DLD1 (cell line): ENCODE measurements at regions not wholly inside any gene's neighbourhood (a gene's known extent, or its start where the extent isn't known, plus 50 kb on each side); places are given as distances from the start of the nearest gene placed in this dataset.
"Not testable (repeated sequence)": the region's sequence is repeated elsewhere in the genome, so short reads cannot be mapped to it uniquely, and the experiment has no call there.

Source experiments
- in situ Hi-C: cut with HindIII; loops from 2 replicates; pipeline ENCODE4 v1.10.0; 2017; ENCODE audit warnings: low sequenced_read_pairs

DNA sequence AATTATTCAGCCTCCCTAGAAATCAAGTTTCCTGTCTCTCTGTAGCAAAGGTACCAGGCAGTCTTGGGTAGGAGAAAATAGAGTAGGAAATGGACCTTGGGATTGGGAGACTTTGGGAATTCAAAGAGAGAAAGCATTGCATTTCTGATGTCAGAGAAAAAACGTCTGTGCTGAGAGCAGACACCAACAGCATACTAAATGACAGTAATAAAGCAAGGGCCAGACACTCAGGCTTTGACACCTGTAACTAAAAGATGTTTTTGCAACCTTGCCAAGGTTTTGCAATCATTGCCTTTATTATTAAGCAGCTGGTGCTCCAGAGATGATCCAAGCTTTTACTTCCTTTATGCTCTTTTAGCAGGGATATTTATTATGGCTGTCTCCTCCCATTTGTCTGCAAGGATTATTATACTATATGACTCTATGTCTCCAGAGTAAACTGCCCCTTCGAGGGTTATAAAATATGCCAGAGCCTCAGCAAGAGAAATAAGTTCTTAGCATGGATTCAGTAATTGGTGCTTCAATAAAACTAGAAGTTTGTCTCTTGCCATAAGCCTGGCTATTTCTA is 85.2 kb upstream of the GRAMD1B start:
- in situ Hi-C loops, result no loop called here

DNA sequence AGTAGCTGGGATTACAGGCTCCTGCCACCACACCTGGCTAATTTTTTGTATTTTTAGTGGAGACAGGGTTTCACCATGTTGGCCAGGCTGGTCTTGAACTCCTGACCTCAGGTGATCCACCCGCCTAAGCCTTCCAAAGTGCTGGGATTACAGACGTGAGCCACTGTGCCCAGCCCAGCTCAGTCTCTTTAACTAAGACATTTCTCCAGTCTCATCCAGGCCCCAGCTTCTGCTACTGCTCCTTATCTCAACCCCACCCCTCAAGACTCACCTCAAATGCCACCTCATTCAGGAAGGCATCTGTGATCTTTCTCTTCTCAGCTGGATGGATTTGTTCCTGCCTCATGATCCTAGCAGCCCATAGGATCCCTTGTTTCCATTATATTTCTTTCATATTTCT is 85.9 kb upstream of the GRAMD1B start:
- in situ Hi-C loops, result not testable (repeated sequence)

DNA sequence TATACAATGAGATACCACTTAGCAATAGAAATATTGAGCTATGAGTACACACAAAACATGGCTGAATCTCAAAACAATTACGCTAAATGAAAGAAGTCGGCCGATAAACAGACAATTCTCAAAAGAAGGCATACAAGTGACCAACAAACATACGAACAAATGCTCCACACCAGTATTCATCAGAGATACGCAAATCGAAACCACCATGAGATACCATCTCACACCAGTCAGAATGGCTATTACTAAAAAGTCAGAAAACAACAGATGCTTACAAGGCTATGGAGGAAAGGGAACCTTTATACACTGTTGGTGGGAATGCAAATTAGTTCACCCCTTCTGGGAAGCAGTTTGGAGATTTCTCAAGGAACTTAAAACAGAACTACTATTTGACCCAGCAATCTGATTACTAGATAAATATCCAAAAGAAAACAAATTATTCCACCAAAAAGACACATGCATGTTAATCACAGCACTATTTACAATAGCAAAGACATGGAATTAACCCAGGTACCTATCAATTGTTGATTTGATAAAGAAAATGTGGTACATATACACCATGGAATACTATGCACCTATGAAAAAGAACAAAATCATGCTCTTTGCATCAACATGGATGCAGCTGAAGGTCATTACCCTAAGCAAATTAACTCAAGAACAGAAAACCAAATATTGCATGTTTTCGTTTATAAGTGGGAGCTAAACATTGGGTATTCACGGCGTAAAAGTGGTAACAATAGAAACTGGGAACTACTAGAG is 90.9 kb upstream of the GRAMD1B start:
- in situ Hi-C loops, result no loop called here

DNA sequence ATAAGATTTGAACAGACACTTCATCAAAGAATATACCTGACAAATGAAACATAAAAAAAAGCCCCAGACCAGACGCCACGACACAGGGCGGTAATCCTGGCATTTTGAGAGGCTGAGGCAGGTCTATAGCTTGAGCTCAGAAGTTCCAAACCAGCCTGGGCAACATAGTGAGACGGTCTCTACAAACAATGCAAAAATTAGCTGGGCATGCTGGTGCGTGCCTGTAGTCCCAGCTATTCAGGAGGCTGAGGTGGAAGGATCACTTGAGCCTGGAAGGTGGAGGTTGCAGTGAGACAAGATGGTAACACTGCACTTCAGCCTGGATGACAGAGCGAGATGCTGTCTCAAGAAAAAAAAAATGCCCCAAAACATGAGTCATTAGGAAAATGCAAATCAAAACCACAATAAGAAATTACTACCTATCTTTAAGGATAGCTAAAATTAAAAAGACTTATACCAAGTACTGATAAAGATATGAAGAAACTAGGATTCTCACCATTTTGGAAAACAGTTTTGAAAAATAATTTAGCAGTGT is 91.7 kb upstream of the GRAMD1B start:
- in situ Hi-C loops, result no loop called here

DNA sequence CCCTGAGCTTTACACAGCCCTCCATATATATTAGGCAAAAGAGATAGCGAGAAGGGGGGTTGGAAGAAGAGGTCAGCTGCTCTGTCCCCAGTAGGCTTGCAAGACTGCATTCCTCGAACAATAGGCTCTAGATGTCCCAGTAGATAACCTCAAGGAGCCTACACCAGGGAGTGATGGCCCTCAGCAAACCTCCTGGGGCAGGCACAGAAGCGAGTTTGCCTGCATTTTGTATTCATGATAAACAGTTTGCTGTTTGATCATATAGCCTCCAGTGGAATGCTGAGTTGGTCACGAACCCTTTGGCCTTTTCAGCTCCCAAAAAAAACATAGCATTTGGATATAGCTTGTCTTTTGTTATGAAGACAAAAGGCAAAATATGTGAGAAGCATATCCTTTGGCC is 95.1 kb upstream of the GRAMD1B start:
- in situ Hi-C loops, result no loop called here

DNA sequence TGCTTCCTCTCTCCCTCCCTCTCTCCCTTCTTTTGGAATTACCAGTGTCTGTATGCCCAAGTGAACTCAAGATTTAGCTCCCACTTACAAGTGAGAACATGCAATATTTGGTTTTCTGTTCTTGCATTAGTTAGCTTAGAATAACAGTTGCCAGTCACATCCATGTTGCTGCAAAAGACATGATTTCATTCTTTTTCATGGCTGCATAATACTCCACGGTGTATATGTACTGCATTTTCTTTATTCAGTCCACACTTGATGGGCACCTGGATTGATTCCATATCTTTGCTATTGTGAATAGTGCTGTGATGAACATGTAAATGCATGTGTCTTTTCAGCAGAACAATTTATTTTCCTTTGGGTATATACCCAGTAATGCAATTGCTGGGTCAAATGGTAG is 97.5 kb upstream of the GRAMD1B start:
- in situ Hi-C loops, result not testable (repeated sequence)

DNA sequence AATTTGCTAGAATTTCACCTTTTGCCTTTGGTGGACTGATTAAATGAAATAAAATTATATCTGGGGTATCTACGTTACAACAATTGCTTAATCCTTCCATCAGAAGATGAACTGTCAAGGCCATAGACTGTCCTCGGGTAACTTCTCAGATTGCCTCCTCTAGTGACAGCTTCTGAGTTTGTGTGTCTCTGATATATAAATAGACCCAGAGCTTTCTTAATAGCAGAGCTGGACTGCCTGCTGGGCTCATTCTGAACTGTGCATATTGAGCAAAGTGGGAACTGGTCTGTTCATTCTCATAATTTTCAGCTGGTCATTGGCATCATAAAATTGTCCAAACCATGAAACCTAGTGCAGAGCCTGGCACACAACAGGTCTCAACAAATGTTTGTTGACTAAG is 99.1 kb upstream of the GRAMD1B start:
- in situ Hi-C loops, result no loop called here

DNA sequence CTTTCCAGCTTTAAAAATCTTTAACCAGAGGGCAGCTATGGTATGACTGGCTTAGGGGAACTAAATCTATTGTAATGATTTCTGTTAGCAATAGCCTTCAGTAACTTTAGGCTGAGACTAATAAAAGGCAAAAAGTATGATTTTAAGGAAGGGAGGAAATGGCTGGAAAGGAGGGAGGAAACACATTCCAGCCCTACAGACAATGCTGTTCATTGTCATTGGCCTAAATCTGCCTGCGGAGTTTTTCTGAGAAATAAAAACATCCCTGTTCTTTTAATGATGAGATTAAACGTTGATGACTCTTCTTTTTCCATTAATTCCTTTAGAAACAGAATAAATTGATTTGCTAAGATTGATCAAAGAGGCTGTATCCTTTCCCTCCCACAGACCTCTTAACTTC is 99.6 kb upstream of the GRAMD1B start:
- in situ Hi-C loops, result no loop called here

DNA sequence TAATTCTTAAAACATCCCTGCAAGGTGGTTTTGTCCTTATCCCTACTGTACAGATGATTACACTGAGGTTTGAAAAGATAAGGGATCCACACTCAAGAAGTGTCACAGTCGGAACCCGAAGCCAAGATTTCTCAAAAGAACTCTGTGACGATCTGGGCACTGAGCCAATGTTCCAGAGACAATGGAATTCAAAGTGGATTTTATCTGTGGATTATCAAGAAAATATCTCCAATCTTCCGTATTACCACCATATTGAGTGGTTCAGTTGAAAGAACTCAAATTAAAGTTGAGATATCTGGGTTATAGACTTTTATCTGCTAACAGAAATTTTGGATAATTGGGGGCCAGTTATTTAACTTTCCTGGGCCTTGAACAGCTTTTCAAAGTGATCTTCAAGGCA is 100.0 kb upstream of the GRAMD1B start:
- in situ Hi-C loops, result no loop called here

DNA sequence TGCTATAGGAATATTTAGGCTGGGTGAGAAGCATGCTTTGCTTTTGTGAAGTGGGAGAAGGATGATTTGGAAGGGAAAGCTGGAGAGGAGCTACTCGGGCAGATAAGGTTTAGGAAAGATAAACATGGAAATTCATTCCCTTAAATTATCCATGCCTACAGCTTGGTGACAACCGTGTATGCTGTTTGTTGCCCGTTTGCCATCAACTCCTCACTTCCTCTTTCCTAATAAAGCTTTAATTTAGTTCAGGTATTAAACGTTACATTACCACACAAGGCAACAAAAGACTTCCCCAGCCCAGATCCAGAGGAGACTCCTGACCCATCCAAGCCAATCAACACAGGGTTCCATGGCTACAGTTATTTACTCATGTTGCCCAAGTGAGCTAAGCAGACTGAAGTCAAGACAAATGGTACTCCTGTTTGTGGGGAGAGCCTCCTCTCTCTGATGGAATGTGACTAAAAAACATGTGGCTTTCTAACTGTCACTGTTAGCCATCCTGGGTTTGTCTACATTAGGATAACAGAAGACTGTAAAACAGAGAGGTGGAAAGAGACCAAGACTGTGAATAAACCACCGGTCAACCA is 101.7 kb upstream of the GRAMD1B start:
- in situ Hi-C loops, result no loop called here

DNA sequence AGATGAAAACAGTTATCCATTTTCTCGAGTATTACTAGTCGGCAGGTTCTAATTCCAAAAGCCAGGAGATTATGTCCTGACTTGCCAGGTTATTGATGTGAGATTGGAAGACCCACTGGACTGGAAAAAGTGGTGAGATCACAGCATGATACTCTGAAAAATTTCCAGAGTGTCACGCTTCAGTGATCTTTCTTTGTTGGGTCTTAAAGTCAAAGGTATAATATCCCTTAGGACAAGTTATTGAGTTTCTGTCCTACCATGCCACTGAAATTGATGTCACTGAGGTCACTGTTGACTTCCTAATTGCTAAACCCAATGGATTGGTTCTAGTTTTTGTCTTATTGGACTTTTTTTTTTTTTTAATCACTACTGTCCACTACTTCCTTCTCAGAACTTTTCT is 104.5 kb upstream of the GRAMD1B start:
- in situ Hi-C loops, result no loop called here

DNA sequence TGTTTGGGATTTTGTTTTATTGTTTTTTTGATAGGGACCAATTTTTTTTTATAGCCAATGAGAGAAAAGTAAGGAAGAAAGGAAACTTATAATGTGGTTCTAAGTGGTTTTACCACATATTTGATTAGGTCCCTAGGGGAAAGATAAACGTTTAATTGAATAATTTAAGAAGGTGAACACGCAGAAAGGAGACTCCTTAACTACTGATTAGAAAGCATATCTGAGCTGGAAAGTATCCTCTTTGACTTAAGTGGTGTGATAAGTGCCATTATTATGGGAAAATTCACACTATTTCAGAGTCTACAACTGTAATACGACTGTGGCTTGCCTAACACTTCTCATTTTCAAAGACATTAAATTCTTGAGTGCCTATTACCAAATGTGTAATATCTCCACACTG is 106.5 kb upstream of the GRAMD1B start:
- in situ Hi-C loops, result no loop called here

DNA sequence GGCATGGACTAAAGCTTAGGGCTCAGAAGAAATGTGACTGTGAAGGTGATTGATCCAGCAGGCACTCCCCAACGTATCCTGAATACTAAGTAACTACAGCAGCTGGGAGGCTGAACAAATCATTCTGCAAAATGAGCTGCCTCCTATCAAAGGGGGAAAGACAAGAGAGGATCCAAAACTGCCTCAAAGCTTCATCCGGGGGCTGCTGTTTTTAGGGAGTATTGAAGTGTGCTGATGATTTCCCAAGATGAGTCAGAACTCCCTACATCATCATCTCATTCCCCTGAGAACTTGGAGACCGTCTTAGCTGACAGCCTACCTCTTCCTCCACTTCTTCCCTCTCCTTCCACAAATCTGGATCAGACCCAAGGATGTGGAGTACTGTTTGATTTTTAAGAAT is 108.4 kb upstream of the GRAMD1B start:
- in situ Hi-C loops, result no loop called here

DNA sequence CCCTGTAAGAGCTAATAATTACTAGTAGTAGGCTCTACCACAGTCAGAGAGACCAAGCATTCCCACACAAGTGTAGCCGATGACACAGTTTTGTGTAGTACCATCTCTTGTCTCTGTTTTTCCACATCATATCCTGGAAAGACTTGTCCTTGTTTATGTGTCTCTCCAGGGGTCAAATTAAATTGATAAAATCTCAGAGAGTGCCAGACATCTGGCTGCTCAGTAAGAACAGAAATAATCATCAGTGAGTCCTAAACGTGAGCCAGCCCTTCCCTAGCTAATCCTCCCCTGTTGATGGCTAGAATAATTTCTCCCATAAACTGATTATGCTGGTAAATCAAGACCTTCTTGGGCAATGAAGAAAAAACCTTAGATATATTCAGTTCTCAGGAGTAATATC is 111.4 kb upstream of the GRAMD1B start:
- in situ Hi-C loops, result no loop called here

DNA sequence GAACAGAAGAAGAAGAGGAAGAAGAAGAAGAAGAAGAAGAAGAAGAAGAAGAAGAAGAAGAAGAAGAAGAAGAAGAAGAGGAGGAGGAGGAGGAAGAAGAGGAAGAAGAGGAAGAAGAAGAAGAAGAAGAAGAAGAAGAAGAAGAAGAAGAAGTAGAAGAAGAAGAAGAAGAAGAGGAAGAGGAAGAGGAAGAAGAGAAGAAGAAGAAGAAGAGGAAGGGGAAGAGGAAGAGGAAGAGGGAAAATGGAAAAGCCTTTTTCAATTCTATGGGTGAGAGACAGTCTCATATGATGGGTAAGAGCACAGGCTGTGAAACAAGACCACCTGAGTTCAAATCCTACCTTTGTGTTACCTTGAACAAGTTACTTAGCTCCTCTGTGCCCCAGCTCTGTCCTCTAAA is 111.9 kb upstream of the GRAMD1B start:
- in situ Hi-C loops, result not testable (repeated sequence)

DNA sequence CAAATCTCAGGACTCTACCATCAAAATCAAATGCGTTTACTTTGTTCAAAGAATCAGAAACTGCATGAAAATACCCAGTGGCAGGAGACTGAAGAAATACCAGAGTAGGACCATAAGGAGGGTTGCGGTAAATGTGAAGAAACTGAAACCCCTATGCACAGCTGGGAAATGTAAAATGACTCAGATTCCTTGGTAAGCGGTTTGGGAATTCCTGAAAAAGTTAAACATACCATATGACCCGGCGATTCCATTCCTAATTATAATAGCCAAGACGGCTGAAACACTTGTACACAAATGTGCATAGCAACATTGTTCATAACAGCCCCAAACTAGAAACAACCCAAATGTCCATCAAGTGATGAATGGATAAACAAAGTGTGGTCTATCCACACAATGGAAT is 114.1 kb upstream of the GRAMD1B start:
- in situ Hi-C loops, result no loop called here

DNA sequence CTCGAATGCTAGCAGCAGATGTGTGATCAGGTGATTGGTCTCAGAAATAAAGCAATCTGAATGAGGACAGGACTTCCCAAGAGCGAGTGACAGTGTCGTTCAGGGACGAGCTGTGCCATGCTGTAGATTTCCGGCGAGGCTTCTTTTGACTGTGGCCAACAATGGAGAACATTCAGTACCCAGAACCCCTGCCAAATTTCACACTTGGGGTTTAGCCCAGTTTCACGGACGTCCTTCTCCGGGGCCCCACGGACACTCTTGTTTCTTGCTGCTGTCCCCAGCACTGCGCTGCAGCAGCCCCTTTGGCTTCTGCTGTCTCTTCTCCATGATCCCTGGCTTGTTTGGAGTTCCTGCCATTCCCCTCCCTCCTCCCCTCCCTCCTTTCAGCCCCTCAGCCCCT is 115.1 kb upstream of the GRAMD1B start:
- in situ Hi-C loops, result no loop called here

DNA sequence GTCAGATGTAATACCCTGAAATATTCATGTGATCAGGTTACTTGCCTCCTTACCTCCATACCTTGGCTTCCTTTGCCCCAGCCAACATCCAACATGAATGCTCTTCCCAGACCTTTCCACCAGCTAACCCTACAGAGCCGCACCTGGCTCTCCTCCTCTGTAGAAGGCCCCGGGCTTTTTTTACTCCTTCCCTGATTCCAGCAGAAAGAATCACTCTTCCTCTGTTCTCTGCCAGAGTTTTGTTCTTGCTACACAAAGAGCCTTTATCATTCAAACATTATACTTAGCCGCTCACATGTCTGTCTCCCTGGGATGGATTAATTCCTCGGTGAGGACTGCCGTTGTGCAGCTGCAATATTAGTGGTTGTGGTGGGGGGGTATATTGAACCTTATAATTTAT is 116.8 kb upstream of the GRAMD1B start:
- in situ Hi-C loops, result no loop called here

DNA sequence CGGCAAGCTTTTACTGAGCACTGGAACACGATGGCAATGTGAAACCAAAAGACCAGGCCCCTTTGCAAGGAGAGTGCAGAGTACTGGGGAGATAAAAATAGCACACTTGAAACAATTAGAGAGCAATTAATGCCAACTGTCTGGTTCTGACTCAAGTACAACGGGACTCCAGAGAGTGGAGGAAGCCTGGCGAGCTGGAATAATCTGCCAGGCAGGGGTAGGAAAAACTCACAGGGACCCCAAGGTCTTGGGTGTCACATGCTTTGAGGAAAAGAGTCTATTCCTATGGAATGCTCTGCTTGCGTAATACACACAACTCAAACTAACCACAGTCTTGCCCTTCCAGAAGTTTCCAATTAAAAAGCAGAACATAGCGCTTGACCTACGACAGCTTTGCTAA is 113.0 kb upstream of the CLMP start:
- in situ Hi-C loops, result no loop called here

DNA sequence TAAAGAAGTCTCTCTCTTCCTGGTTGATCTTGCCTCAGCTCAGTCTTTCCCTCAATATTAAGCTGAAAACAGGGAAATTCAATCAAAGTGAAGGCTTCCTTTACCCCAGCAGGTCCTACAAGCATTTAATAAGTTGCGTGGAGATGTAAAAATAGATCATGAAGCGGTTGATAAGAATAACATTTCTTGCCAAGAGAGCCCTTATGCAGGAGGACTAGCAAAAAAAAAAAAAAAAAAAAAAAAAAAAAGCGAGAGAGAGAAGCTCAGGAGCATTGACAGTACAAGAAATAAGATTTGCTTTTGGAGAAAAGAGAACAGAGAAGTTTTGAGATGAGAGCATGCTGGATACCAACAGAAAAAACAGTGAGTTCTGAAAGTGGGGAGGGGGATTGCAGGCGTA is 112.2 kb upstream of the CLMP start:
- in situ Hi-C loops, result no loop called here

DNA sequence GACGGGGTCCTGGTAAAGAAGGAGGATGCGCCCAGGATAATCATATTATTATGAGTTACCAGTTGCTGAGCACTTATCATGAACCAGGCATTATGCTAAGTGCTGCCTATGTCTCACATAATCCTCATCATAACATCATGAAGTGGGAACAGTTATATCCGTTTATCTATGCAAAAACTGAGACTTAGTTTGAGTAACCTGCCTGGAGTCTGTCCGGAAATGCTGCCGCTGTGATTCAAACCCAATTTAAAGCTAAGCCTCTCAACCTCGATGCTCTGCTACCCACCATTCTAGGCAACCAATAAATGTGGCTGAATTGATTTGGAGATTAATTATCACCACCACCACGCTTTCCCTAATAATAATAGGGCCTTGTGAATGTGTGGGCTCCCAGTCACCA is 111.5 kb upstream of the CLMP start:
- in situ Hi-C loops, result no loop called here

DNA sequence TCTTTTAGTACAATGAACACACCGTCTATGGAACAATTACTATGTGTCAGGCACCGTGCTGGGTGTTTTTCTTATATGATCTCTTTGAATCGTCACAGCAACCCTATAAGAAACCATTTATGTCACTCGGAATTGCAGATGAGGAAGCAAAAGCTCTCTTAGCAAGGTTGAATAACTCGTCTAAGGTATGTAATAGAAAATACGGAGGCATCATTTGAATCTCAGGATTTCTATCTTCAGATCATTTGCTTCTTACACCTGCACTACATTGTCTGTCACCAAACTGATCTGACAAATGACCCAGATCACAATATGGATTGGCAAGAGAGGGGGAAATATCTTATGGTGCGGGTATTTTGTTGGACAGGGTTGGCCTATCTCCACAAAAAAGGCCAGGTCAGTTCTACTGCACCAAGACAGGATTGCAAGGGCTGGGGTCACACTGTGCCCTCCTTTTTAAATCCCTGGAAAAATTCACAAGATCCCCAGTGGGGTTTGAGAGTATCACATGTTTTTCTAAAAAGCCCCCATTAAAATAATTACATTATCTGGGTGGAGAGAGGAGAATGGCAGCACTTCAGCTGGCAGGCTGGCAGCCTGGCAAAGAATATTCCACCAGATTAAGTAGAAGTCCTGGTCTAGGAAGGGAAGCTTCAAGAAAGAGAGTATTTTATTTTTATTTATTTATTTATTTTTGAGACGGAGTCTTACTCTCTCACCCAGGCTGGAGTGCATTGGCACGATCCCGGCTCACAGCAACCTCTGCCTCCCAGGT is 110.7 kb upstream of the CLMP start:
- in situ Hi-C loops, result no loop called here
